SK-N-MC (cell line): ENCODE measurements at regions not wholly inside any gene's neighbourhood (a gene's known extent, or its start where the extent isn't known, plus 50 kb on each side); places are given as distances from the start of the nearest gene placed in this dataset.

Experiments
- DNase-seq: peaks from one replicate; pipeline ENCODE4 v3.0.0-alpha.2; 2011; ENCODE audit warnings: low read depth, low spot score
- H3K27ac ChIP-seq: fragments of 200-600 bp; sonication (generic); 2 replicates; pipeline ENCODE4 v1.5.1; 2016; ENCODE audit warnings: mixed run types
- H3K36me3 ChIP-seq: fragments of 200-600 bp; sonication (generic); 2 replicates; pipeline ENCODE4 v1.6.1; 2017; ENCODE audit warnings: antibody characterized with exemption, low read length, mixed read lengths; ENCODE audit not compliant: insufficient read depth
- H3K4me3 ChIP-seq: fragments of 200-600 bp; sonication (generic); 2 replicates; pipeline ENCODE4 v1.5.1; 2016
- H3K9ac ChIP-seq: fragments of 200-600 bp; sonication (generic); 2 replicates; pipeline ENCODE4 v1.8.0; 2017; ENCODE audit warnings: mixed run types, mixed read lengths; ENCODE audit not compliant: insufficient read length
- H3K9me3 ChIP-seq: fragments of 200-600 bp; sonication (generic); 2 replicates; pipeline ENCODE4 v1.6.1; 2017; ENCODE audit warnings: low read depth, mild to moderate bottlenecking, antibody characterized with exemption, low read length, moderate library complexity, mixed read lengths
- EZH2 ChIP-seq: fragments of 200-600 bp; sonication (generic); IDR thresholded peaks from one replicate; pipeline ENCODE4 v1.6.1; 2017; ENCODE audit warnings: antibody characterized with exemption
- FOXP2 ChIP-seq: optimal IDR thresholded peaks from 2 replicates; pipeline ENCODE3; 2011; ENCODE audit warnings: mild to moderate bottlenecking, moderate library complexity; ENCODE audit not compliant: insufficient read depth; ENCODE audit errors: extremely low read length, control extremely low read depth
- POLR2AphosphoS5 ChIP-seq: IDR thresholded peaks from 2 replicates; pipeline ENCODE4 v1.6.1; 2012; ENCODE audit warnings: mild to moderate bottlenecking, low read depth, low read length, borderline replicate concordance

- H3K9ac ChIP-seq: no peak overlapping the region
- TF ChIP-seq POLR2AphosphoS5 (no peak), EZH2 (no peak), FOXP2 (no peak)
- DNase-seq: no peak
These were observed 488.5 kb downstream of the MDFIC start for GRCh38 chr7:115410434-115410820.

GRCh38 chr7:115409682-115410433, 488.0 kb downstream of the MDFIC start:
- H3K9ac ChIP-seq: no peak overlapping the region
- TF ChIP-seq POLR2AphosphoS5 (no peak), EZH2 (no peak), FOXP2 (no peak)
- H3K27ac ChIP-seq: no peak overlapping the region
- no peaks in the 10 kb centered on the region for H3K9me3 ChIP-seq
- no peak for DNase-seq
- no peaks in the 10 kb centered on the region for H3K36me3 ChIP-seq
- H3K4me3 ChIP-seq: no peak overlapping the region

More at GRCh38 chr7:115410434-115410820, 488.5 kb downstream of the MDFIC start:
- H3K36me3 ChIP-seq: no peaks in the 10 kb centered on the region
- H3K27ac ChIP-seq: no peak overlapping the region
- no peak overlapping the region for H3K4me3 ChIP-seq
- no peaks in the 10 kb centered on the region for H3K9me3 ChIP-seq

- no peak overlapping the region for H3K27ac ChIP-seq
- TF ChIP-seq FOXP2: no peak
- no peak for TF ChIP-seq POLR2AphosphoS5
- no peak for TF ChIP-seq EZH2
- DNase-seq: no peak
- H3K9me3 ChIP-seq: no peaks in the 10 kb centered on the region
- H3K9ac ChIP-seq: no peak overlapping the region
- H3K36me3 ChIP-seq: no peaks in the 10 kb centered on the region
- H3K4me3 ChIP-seq: no peak overlapping the region
These were observed 484.3 kb downstream of the MDFIC start for GRCh38 chr7:115406219-115406618.

- no peak for DNase-seq
These were observed 465.2 kb downstream of the MDFIC start for GRCh38 chr7:115387137-115387536.

GRCh38 chr7:115379321-115379720, 457.4 kb downstream of the MDFIC start:
- DNase-seq: no peak
- H3K36me3 ChIP-seq: no peaks in the 10 kb centered on the region
- TF ChIP-seq EZH2: no peak
- no peak for TF ChIP-seq FOXP2
- no peak for TF ChIP-seq POLR2AphosphoS5
- H3K9me3 ChIP-seq: no peaks in the 10 kb centered on the region
- no peak overlapping the region for H3K9ac ChIP-seq
- no peak overlapping the region for H3K27ac ChIP-seq
- H3K4me3 ChIP-seq: no peak overlapping the region

More at GRCh38 chr7:115387137-115387536, 465.2 kb downstream of the MDFIC start:
- no peak overlapping the region for H3K9ac ChIP-seq
- no peaks in the 10 kb centered on the region for H3K36me3 ChIP-seq
- H3K4me3 ChIP-seq: no peak overlapping the region
- H3K27ac ChIP-seq: peak overlapping the region; percentile 10; the same call in 1 of the 2 replicates
- TF ChIP-seq EZH2: no peak
- TF ChIP-seq POLR2AphosphoS5: no peak
- TF ChIP-seq FOXP2: no peak
- no peaks in the 10 kb centered on the region for H3K9me3 ChIP-seq

- no peak for DNase-seq
- TF ChIP-seq FOXP2 (no peak), POLR2AphosphoS5 (no peak), EZH2 (no peak)
- Histone ChIP-seq H3K4me3 (no peak overlapping the region), H3K9me3 (peaks cover 6% of the 10 kb centered on the region; the same call in 1 of the 2 replicates), H3K36me3 (no peaks in the 10 kb centered on the region), H3K27ac (no peak overlapping the region), H3K9ac (no peak overlapping the region)
These were observed 447.1 kb downstream of the MDFIC start for GRCh38 chr7:115368998-115369397.

GRCh38 chr7:115363916-115364315, 442.0 kb downstream of the MDFIC start:
- no peak for DNase-seq
- no peak for TF ChIP-seq POLR2AphosphoS5
- no peak for TF ChIP-seq EZH2
- no peak for TF ChIP-seq FOXP2
- Histone ChIP-seq H3K27ac (no peak overlapping the region), H3K4me3 (no peak overlapping the region), H3K9me3 (peaks cover 6% of the 10 kb centered on the region; the same call in 1 of the 2 replicates), H3K36me3 (no peaks in the 10 kb centered on the region), H3K9ac (no peak overlapping the region)

- Histone ChIP-seq H3K9ac (no peak overlapping the region), H3K27ac (0 out of 2 replicates have a peak overlapping the region, but pooled peaks have one; percentile 10), H3K36me3 (no peaks in the 10 kb centered on the region), H3K4me3 (no peak overlapping the region), H3K9me3 (no peaks in the 10 kb centered on the region; the same call in 1 of the 2 replicates)
- TF ChIP-seq FOXP2 (no peak), POLR2AphosphoS5 (no peak), EZH2 (no peak)
- DNase-seq: no peak
These were observed 438.1 kb downstream of the MDFIC start for GRCh38 chr7:115359955-115360354.
